ENCODE measurements at regions not wholly inside any gene's neighbourhood (a gene's known extent, or its start where the extent isn't known, plus 50 kb on each side); places are given as distances from the start of the nearest gene placed in this dataset.
A peak's percentile ranks its signal among the peaks of the same experiment; 100 is the strongest.

DNA sequence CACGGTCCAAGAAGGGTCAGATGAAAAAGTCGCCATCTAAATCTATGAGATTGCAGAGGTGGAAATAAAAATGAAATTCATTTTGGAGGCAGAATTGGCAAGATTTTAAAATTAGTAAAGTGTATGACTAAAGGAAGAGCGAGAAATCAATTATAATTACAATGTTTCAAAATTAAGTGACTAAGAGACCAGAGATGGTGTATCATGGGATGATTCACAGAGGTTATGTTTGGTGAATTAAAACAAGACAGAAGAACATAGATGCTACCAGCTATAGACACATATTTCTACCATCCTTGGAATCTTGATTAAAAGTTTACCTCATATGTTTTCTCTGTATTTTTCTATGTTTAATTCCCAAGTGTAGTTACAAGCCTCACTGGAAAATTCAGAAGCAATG, 308.9 kb upstream of the DNAJC19 start:
- no peak for TF ChIP-seq POLR2A (IDR thresholded peaks at IDR 0.05; ENCODE audit: low read length)
- TF ChIP-seq GATA1 (IDR thresholded peaks at IDR 0.05; ENCODE audit: low read depth, low read length), result no peak
- no peak for DNase-seq

DNA sequence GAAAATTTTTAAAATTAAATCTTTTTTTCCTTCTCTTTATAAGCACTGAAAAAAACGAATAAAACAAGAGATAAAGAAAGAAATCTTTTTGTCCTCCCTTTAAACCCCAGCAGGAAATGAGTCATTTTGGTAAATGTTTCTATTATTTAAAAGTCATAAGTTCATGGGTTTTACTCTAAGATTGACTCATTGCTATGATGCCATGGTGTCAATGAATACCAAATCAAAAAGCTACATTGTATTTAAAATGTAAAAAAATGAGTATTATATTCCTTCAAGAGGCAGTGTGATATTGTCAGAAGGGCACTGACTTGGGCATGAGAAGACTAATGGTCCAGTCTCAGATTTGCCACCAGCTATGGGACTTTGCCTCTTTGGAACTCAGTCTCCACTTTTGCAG, 303.4 kb upstream of the DNAJC19 start:
- no peak for TF ChIP-seq POLR2A (IDR thresholded peaks at IDR 0.05; ENCODE audit: low read length)
- TF ChIP-seq GATA1 (IDR thresholded peaks at IDR 0.05; ENCODE audit: low read depth, low read length), result no peak
- no peak for DNase-seq

DNA sequence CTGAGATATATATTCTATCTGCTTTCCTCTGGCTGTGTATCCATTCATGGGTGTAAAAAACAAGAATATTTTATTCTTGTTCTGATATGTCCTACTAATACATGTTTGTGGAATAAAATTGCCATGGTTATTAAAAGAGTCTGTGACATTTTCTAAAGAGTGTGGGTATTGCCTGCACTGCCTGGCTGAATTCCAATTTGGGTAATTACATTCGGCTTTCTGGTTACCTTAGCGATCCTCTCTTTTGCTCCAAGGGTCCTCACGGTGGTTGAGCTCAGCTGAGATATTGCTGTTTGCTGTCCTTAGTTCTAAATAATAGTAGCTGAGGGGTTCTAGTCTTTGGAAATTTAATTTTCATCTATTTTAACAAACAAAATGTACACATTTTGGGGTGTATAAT, 301.4 kb upstream of the DNAJC19 start:
- no peak for TF ChIP-seq GATA1 (IDR thresholded peaks at IDR 0.05; ENCODE audit: low read depth, low read length)
- DNase-seq, result no peak

DNA sequence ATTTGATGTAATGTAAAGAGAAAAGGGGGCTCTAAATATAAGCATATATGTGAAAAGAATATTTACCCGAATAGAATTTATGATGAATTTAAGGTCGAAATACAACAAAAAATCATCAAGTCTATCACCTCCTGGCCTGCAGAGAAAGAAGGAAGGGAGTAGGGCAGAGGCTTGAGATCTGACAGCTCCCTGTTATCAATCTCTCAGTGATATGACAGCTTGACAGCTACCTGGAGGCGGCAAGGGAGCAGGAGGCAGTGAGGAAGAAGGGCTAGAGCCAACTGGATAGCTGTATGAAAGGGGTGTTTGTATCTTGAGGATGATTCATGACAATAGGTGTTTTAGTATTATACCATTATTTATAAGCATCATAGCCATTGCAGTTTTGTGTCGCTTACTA, 299.8 kb upstream of the DNAJC19 start:
- no peak for TF ChIP-seq GATA1 (IDR thresholded peaks at IDR 0.05; ENCODE audit: low read depth, low read length)
- no peak for TF ChIP-seq POLR2A (IDR thresholded peaks at IDR 0.05; ENCODE audit: low read length)
- DNase-seq, result no peak

DNA sequence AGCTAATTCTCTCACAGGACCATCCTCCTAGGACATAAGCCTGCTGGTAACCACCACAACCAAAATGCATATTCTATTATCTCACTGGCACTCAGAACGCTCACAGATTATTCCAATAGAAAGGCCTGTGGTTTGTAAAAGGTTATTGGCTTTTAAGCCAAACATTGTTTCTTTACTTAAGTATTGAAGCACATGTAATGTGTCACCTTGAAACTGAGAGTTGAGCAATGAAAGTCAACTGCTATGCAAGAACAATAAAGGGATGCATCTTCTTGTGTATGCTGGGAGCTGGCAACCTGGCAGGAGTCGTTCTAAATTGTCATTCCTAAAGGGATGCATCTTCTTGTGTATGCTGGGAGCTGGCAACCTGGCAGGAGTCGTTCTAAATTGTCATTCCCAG, 298.6 kb upstream of the DNAJC19 start:
- DNase-seq, result no peak
- TF ChIP-seq GATA1 (IDR thresholded peaks at IDR 0.05; ENCODE audit: low read depth, low read length) (no peak), POLR2A (IDR thresholded peaks at IDR 0.05; ENCODE audit: low read length) (no peak)

DNA sequence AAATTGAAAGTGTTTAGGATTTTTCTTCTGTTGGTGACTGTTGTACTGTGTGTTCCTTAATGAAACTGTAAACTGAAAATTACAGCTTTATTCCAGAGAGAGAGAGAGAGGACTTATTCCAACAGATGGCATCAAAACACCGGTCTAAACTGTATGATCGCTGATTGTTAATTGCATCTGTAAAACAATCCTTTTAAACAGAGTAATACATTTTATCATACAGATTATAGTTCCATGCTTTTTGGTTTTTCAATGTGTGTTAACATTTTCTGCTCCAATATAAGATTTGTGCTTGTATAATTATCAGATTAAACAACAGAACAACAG, 289.7 kb upstream of the DNAJC19 start:
- TF ChIP-seq POLR2A (IDR thresholded peaks at IDR 0.05; ENCODE audit: low read length) (no peak), GATA1 (IDR thresholded peaks at IDR 0.05; ENCODE audit: low read depth, low read length) (no peak)
- no peak for DNase-seq

DNA sequence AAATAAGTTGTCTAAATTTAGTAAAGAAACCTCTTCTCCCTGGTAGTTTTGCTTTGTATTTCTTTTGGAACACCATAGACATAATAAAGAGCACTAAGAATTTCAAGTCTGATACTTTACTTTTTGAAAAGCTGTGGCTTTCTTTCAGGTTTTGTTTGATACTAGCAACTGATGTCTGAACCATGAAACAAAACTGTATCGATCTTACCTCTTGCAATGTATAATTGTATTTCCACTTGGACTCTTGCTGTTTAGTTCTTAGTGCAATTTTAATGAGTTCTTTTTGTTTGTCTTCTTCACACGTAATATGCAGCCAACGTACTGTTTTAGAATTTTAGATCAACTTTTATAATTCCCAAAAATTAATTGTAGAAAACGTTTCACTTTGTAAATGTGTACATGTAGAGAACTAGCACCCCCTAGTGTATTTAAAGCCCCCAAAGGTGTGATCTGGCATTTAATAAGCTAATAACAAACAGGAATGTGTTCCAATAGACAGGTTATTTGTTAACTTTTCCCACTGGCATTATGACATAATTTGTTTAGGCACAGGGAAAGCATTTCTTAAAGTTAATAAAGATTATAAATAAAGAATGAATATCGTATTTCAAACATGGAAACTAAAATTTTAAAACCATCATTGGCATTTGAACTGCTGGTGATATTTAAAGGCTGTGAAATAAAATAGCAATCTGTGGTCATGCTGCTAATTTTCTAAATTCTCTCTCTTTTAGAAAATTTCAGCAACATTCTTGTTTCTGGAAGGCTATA, 289.1 kb upstream of the DNAJC19 start:
- no peak for TF ChIP-seq GATA1 (IDR thresholded peaks at IDR 0.05; ENCODE audit: low read depth, low read length)
- TF ChIP-seq POLR2A (IDR thresholded peaks at IDR 0.05; ENCODE audit: low read length), result no peak
- peak in 1 of 2 experiments; percentile 25 for DNase-seq

DNA sequence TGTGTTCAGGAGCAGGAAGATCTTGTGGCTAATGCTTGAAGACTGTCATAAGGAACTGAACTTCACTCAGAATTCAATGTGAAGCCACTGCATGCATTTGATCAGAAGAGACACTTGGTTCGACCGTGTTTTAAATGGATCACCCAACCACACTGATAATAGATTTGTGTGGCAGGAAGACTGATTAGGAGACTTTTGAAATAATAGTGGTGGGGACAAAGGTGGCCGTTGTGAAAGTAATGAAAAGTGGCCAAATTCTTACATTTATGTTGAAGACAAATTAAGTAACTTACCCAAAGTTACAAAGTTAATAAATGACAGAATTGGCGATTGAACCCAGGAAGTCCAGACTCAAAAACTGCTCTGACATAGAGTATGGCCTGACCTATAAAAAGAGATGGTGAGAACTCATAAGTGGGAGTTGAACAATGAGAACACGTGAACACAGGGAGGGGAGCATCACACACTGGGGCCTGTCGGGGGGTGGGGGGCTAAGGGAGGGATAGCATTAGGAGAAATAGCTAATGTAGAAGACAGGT, 286.9 kb upstream of the DNAJC19 start:
- TF ChIP-seq GATA1 (IDR thresholded peaks at IDR 0.05; ENCODE audit: low read depth, low read length), result no peak
- no peak for TF ChIP-seq POLR2A (IDR thresholded peaks at IDR 0.05; ENCODE audit: low read length)
- no peak for DNase-seq

DNA sequence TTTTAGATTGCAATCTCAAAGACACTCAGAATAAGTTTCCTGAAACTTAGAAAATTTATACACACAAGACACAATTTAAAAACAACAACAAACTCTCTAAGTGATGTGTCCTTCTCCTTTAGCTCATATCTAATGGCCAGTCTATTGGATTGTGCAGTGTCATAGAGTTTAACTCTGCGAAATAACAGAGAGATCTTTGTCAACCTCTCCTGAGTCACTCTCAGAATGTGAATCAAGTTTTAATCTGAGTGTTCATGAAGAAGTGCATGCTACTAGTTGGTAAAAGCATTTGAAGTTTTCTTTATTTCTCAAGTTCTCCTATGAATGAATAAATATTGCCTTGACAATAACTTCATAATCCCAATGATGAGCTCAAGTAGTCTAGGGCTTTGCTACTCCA, 284.5 kb upstream of the DNAJC19 start:
- no peak for DNase-seq
- no peak for TF ChIP-seq GATA1 (IDR thresholded peaks at IDR 0.05; ENCODE audit: low read depth, low read length)
- TF ChIP-seq POLR2A (IDR thresholded peaks at IDR 0.05; ENCODE audit: low read length), result no peak

DNA sequence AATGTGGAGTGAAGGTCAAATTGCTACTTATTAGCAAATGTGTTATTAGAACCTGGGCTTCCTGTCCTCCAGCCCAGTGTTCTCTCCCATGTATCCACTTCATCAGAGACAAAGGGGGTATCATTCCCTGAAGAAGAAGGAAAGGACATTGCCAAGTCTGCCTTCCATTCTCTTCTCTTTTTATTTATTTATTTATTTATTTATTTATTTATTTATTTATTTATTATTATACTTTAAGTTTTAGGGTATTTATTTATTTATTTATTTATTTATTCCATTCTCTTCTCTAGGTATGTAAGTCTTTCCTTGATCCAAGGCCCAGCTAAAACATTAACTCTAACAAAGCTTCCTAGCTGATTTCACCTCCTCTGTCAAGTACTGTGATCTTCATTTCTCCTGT, 277.8 kb upstream of the DNAJC19 start:
- no peak for DNase-seq
- TF ChIP-seq POLR2A (IDR thresholded peaks at IDR 0.05; ENCODE audit: low read length), result no peak
- no peak for TF ChIP-seq GATA1 (IDR thresholded peaks at IDR 0.05; ENCODE audit: low read depth, low read length)

DNA sequence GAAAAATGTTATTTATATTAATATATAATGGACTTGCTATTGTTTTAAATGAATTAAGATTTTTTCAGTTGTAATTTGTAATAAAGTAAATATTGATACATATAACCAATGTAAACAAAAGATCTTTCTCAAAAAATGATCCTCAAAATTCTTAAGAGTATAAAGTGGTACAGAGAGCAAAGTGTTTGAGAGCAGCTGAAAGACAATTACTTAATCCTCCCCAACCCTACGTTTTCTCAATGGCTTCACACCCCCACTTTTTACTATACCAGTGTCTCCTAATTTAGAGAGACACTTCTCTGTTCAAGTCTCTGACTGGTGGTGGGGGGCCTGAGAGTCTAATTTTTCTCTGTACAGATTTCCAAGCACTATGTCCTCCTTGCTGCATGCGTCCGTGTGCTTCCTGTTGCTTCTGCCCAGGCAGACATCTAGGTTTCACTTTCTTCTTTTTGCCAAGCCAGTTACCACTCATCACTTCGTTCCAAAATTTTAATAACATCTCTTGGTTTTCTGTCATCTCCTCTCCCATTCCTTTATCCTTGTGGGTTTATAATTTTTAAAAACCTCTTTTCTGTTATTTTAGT, 276.3 kb upstream of the DNAJC19 start:
- TF ChIP-seq POLR2A (IDR thresholded peaks at IDR 0.05; ENCODE audit: low read length) (no peak), GATA1 (IDR thresholded peaks at IDR 0.05; ENCODE audit: low read depth, low read length) (no peak)
- no peak for DNase-seq

DNA sequence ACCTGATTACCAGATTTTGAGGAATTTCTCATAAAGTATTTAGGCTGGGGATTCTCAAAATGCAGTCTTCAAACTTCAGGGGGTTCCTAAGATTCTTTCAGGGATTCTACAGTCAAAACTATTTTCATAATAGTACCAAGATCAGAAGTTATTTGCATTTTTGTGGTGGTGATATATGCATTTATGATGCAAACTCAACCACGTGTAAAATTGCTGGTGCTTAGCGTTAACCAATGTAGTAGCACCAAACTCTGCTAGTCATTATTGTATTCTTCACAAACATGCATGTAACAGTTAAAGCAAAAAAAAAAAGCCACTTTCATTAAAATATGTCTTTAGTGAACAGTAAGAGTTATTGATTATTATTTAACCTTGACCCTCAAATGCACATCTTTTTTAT, 274.9 kb upstream of the DNAJC19 start:
- no peak for DNase-seq
- no peak for TF ChIP-seq GATA1 (IDR thresholded peaks at IDR 0.05; ENCODE audit: low read depth, low read length)
- no peak for TF ChIP-seq POLR2A (IDR thresholded peaks at IDR 0.05; ENCODE audit: low read length)

DNA sequence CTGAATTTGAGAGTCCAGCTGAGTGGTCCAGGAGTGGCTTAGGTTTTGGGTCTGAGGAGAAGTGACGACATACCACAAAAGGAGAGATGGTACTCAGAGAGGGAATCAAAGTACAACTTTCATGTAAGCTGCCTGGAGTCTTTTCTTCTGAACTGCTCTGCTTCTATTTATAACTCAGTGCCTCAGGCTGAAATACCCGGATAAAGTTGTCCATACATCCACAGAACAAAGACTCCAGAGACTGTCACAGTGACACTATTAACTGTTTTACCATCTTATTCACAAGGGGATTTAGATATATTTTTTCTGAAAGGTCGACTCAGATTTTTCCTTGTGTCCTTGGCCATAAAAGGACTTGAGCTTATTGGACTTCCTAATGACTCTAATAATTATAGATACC, 264.3 kb upstream of the DNAJC19 start:
- no peak for DNase-seq
- TF ChIP-seq POLR2A (IDR thresholded peaks at IDR 0.05; ENCODE audit: low read length), result no peak
- no peak for TF ChIP-seq GATA1 (IDR thresholded peaks at IDR 0.05; ENCODE audit: low read depth, low read length)

DNA sequence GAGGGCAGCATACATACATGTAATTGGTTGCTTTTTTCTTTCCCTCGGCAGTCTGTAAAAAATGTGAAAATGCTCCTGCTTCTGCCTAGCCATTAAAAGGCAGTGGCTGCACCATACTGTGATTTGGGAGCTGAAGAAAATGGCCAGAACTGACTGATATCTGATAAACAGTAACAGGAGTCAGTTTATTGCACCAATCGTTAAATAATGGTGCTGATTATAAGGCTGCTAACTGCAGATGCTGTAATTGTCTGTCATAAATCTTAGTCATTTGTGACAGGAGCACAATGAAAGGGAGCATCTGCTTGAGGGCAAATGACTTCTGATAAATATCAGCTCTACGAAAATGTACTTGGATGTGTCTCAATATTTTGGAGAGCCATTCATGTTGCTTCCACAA, 263.1 kb upstream of the DNAJC19 start:
- TF ChIP-seq GATA1 (IDR thresholded peaks at IDR 0.05; ENCODE audit: low read depth, low read length) (no peak), POLR2A (IDR thresholded peaks at IDR 0.05; ENCODE audit: low read length) (no peak)
- DNase-seq, result no peak

DNA sequence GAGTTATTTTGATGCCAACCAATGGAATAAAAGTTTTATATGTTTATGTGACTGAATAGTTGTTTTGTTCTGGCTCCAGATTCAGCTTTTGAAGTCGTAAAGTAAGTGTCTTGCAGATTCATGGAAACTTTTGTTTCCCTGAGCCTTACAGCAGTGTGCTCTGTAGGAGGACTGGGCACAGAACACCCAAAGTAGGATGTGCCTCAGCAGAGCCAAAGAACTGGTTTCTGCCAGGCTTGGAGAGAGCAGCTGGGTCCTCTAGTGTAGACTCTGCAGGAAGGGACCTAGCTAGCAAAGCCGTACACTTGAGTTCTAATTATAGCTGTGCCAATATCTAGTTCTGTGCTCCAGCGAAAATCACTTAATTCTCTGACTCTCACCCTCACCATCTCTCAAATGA, 261.2 kb upstream of the DNAJC19 start:
- TF ChIP-seq POLR2A (IDR thresholded peaks at IDR 0.05; ENCODE audit: low read length), result no peak
- no peak for TF ChIP-seq GATA1 (IDR thresholded peaks at IDR 0.05; ENCODE audit: low read depth, low read length)
- no peak for DNase-seq
